ENCODE measurements at regions not wholly inside any gene's neighbourhood (a gene's known extent, or its start where the extent isn't known, plus 50 kb on each side); places are given as distances from the start of the nearest gene placed in this dataset.

DNA sequence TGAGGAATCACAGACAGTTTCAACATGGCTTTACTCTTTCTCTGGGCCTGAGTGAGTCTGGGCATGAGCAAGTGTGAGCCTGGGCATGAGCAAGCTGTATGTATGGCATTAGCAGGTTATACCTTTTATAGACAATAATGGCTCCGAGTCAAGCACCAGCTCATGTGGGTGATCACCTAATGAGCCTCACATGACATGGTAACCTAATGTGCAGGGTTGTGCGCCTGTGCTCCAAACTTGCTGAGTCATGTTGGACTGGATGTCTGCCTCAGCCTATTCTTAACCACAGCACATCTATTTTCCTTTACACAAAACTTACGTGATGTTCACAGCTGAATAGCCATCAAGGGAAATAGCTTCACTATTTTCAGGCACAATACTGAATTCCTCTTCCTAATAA lies 236.2 kb upstream of the NRIP1 start:
- no peaks in the 10 kb centered on the region for H3K9me3 ChIP-seq

DNA sequence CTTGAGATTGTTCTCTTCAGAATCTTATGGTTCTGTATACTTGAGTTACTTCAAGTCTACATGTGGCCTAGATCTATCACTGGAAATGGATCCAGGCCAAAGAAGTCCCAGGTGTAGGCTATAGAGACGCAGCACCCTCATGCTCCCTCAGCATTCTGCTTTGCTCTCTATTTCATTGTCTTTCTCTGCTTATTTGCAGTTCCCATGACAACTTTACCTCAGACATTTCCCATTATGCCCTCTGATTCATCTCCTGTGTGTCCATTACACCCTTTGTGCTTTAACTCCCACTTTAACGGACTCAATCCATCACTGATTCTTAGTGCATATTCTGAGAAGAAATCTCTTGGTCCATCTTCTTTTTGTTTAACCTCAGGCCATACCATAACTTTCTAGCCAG lies 236.9 kb upstream of the NRIP1 start:
- H3K9me3 ChIP-seq, result no peaks in the 10 kb centered on the region
- no peak for TF ChIP-seq POLR2AphosphoS5 (IDR thresholded peaks at IDR 0.05)
- TF ChIP-seq, protein P1, sequence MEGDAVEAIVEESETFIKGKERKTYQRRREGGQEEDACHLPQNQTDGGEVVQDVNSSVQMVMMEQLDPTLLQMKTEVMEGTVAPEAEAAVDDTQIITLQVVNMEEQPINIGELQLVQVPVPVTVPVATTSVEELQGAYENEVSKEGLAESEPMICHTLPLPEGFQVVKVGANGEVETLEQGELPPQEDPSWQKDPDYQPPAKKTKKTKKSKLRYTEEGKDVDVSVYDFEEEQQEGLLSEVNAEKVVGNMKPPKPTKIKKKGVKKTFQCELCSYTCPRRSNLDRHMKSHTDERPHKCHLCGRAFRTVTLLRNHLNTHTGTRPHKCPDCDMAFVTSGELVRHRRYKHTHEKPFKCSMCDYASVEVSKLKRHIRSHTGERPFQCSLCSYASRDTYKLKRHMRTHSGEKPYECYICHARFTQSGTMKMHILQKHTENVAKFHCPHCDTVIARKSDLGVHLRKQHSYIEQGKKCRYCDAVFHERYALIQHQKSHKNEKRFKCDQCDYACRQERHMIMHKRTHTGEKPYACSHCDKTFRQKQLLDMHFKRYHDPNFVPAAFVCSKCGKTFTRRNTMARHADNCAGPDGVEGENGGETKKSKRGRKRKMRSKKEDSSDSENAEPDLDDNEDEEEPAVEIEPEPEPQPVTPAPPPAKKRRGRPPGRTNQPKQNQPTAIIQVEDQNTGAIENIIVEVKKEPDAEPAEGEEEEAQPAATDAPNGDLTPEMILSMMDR (IDR thresholded peaks at IDR 0.05), result no peak
- TF ChIP-seq EP300 (IDR thresholded peaks at IDR 0.05), result no peak
- no peak for TF ChIP-seq POLR2A (IDR thresholded peaks at IDR 0.05)
- H3K4me3 ChIP-seq, result no peak overlapping the region
- no peak for DNase-seq
- H3K27ac ChIP-seq, result no peak overlapping the region
- no peaks in the 10 kb centered on the region for H3K36me3 ChIP-seq
- WGBS, 2 donors, result 90 to 93% methylated on average over 2 of the region's 2 CpGs
- no peaks in the 10 kb centered on the region for H3K27me3 ChIP-seq
- intact Hi-C loops (cut with DNase I), result no loop called here
- peaks cover 0 to 19% (median 6%) of the 10 kb centered on the region in 4 donors for H3K4me1 ChIP-seq

More for the DNA sequence above, 236.2 kb upstream of the NRIP1 start:
- Histone ChIP-seq H3K36me3 (no peaks in the 10 kb centered on the region), H3K4me3 (no peak overlapping the region), H3K4me1 (peaks cover 0 to 19% (median 6%) of the 10 kb centered on the region in 4 donors), H3K27me3 (no peaks in the 10 kb centered on the region), H3K27ac (peak overlapping the region in 1 of 4 donors; percentile 26)
- intact Hi-C loops (cut with DNase I), result no loop called here
- TF ChIP-seq EP300 (IDR thresholded peaks at IDR 0.05) (no peak), POLR2AphosphoS5 (IDR thresholded peaks at IDR 0.05) (peak in 1 of 4 donors; percentile 33)
- DNase-seq, result no peak
- WGBS, 2 donors, result 94 to 95% methylated on average over 3 of the region's 3 CpGs

DNA sequence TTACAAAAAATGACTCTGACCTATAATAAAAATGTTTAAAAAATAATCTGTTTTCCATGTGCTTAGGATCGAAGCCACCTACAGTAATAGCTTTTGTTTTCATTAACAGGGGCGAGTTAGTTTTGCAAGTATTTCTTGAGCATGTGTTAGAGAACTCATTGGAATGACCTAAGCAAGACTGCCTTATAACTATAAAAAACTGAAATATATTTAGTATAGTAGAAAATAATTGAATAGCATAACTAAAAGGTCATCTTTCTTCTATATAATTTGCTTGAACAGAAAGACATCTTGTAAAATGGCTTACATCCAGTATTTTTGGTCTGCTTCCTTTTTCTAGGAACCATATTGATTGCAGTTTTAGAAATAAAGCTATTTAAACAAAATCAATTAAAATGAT lies 241.5 kb upstream of the NRIP1 start:
- intact Hi-C loops (cut with DNase I), result no loop called here
- H3K36me3 ChIP-seq, result no peaks in the 10 kb centered on the region
- H3K27me3 ChIP-seq, result no peaks in the 10 kb centered on the region
- H3K9me3 ChIP-seq, result no peaks in the 10 kb centered on the region
- H3K27ac ChIP-seq, result no peak overlapping the region
- H3K4me1 ChIP-seq, result peaks cover 0 to 10% (median 2%) of the 10 kb centered on the region in 4 donors
- no peak for DNase-seq
- 93% methylated on average over 2 of the region's 2 CpGs for WGBS, 2 donors
- no peak overlapping the region for H3K4me3 ChIP-seq
- TF ChIP-seq POLR2AphosphoS5 (IDR thresholded peaks at IDR 0.05), result no peak
- TF ChIP-seq, protein P1 (IDR thresholded peaks at IDR 0.05), result no peak
- TF ChIP-seq EP300 (IDR thresholded peaks at IDR 0.05), result no peak

DNA sequence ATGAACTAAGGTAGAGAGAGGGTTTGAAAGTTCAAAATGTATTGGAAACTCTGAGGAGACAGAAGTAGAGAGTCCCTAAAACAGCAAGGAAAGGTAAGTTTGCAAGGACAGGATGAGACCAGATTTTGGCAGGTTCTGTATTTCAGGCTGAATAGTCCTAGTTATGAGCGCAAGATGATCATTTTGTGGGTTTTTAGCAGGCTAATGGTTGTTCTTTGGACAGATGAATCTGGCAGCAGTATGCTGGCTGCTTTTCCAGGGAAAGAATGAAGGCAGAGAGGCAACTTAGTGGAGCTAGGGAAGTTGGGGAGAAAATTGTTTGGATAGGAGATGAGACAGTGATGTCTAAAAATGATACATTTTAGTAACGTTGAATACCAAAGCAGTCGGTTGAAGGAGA lies 243.5 kb upstream of the NRIP1 start:
- no peaks in the 10 kb centered on the region for H3K36me3 ChIP-seq
- no peaks in the 10 kb centered on the region for H3K27me3 ChIP-seq
- no peak for DNase-seq
- H3K27ac ChIP-seq, result no peak overlapping the region
- 93 to 97% methylated on average over 3 of the region's 3 CpGs for WGBS, 2 donors
- H3K4me3 ChIP-seq, result no peak overlapping the region
- H3K9me3 ChIP-seq, result no peaks in the 10 kb centered on the region
- intact Hi-C loops (cut with DNase I), result no loop called here
- TF ChIP-seq POLR2A (IDR thresholded peaks at IDR 0.05), result no peak
- TF ChIP-seq, protein P1 (IDR thresholded peaks at IDR 0.05), result no peak
- TF ChIP-seq POLR2AphosphoS5 (IDR thresholded peaks at IDR 0.05), result no peak
- TF ChIP-seq EP300 (IDR thresholded peaks at IDR 0.05), result no peak
- peaks cover 0 to 9% (median 0%) of the 10 kb centered on the region in 4 donors for H3K4me1 ChIP-seq

DNA sequence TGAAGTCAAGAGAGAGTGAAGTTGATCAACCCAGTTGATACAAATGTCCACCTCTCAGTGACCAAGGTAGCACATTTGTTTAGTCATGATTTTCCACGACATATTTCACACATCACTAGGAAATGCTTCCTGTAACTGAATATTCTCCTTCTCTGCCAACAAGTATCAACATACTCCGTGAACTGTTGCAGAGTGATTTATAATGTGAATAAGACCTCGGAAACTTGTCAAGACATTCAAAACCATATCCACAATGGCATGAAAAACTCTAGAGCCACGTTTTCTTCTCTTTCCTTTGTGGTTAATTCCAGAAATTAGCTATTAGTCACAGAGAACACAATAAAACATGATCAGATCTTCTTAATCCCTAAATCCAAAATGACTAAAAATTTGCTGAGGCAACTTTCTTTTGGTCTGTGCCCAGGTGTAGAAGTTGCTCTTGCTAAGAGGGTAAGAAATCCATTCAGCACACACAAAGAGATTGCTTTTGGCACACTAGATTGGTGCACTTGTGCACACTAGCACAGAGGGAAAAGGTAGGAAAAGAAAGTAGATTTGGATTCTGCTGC lies 244.3 kb upstream of the NRIP1 start:
- Histone ChIP-seq H3K36me3 (no peaks in the 10 kb centered on the region), H3K4me1 (peaks cover 0 to 9% (median 0%) of the 10 kb centered on the region in 4 donors), H3K4me3 (no peak overlapping the region), H3K27ac (no peak overlapping the region), H3K27me3 (no peaks in the 10 kb centered on the region), H3K9me3 (no peaks in the 10 kb centered on the region)
- intact Hi-C loops (cut with DNase I), result no loop called here
- no peak for DNase-seq
- TF ChIP-seq POLR2AphosphoS5 (IDR thresholded peaks at IDR 0.05), result no peak
- TF ChIP-seq POLR2A (IDR thresholded peaks at IDR 0.05), result no peak
- TF ChIP-seq EP300 (IDR thresholded peaks at IDR 0.05), result no peak
- TF ChIP-seq, protein P1 (IDR thresholded peaks at IDR 0.05), result no peak
- WGBS, 2 donors, result 67 to 81% methylated on average over 4 of the region's 4 CpGs
